ENCODE measurements at regions not wholly inside any gene's neighbourhood (a gene's known extent, or its start where the extent isn't known, plus 50 kb on each side); places are given as distances from the start of the nearest gene placed in this dataset.

GRCh38 chr6:167761794-167762258, 64.9 kb upstream of the AFDN start:
- TF ChIP-seq ZEB2 (tag by site-specific recombination; IDR thresholded peaks at IDR 0.05) = no peak
- TF ChIP-seq, protein P1, sequence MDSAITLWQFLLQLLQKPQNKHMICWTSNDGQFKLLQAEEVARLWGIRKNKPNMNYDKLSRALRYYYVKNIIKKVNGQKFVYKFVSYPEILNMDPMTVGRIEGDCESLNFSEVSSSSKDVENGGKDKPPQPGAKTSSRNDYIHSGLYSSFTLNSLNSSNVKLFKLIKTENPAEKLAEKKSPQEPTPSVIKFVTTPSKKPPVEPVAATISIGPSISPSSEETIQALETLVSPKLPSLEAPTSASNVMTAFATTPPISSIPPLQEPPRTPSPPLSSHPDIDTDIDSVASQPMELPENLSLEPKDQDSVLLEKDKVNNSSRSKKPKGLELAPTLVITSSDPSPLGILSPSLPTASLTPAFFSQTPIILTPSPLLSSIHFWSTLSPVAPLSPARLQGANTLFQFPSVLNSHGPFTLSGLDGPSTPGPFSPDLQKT (IDR thresholded peaks at IDR 0.05; ENCODE audit: borderline replicate concordance, low read depth, low read length) = no peak
- TF ChIP-seq, protein P2, sequence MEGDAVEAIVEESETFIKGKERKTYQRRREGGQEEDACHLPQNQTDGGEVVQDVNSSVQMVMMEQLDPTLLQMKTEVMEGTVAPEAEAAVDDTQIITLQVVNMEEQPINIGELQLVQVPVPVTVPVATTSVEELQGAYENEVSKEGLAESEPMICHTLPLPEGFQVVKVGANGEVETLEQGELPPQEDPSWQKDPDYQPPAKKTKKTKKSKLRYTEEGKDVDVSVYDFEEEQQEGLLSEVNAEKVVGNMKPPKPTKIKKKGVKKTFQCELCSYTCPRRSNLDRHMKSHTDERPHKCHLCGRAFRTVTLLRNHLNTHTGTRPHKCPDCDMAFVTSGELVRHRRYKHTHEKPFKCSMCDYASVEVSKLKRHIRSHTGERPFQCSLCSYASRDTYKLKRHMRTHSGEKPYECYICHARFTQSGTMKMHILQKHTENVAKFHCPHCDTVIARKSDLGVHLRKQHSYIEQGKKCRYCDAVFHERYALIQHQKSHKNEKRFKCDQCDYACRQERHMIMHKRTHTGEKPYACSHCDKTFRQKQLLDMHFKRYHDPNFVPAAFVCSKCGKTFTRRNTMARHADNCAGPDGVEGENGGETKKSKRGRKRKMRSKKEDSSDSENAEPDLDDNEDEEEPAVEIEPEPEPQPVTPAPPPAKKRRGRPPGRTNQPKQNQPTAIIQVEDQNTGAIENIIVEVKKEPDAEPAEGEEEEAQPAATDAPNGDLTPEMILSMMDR (tag by site-specific recombination; IDR thresholded peaks at IDR 0.05) = no peak
